H1 (cell line): ENCODE measurements at regions not wholly inside any gene's neighbourhood (a gene's known extent, or its start where the extent isn't known, plus 50 kb on each side); places are given as distances from the start of the nearest gene placed in this dataset.

Experiments
- ATF2 ChIP-seq: IDR thresholded peaks from 2 replicates; pipeline ENCODE4 v1.6.1; 2012; ENCODE audit warnings: low read length, inconsistent platforms
- BRCA1 ChIP-seq: IDR thresholded peaks from 2 replicates; pipeline ENCODE4 v1.6.1; 2012; ENCODE audit warnings: low read depth, low read length, improper control_type of control experiment
- CHD7 ChIP-seq: fragments of 300-600 bp; sonication (generic); IDR thresholded peaks from 2 replicates; pipeline ENCODE4 v1.7.1; 2012; ENCODE audit warnings: low read length, moderate library complexity, mild to moderate bottlenecking, inconsistent platforms; ENCODE audit not compliant: insufficient replicate concordance
- HDAC6 ChIP-seq: IDR thresholded peaks from one replicate; pipeline ENCODE4 v1.7.1; 2012; ENCODE audit warnings: low read depth, mild to moderate bottlenecking, inconsistent platforms, low read length, moderate library complexity
- JUND ChIP-seq: IDR thresholded peaks from 2 replicates; pipeline ENCODE4 v1.6.1; 2011; ENCODE audit warnings: mild to moderate bottlenecking, improper control_type of control experiment, low read length
- KDM5A ChIP-seq: fragments of 200-600 bp; IDR thresholded peaks from 2 replicates; pipeline ENCODE4 v1.7.1; 2012; ENCODE audit warnings: mild to moderate bottlenecking, low read length, inconsistent platforms, mixed read lengths
- MAFK ChIP-seq: IDR thresholded peaks from 2 replicates; pipeline ENCODE4 v1.6.1; 2012; ENCODE audit warnings: low read depth, mild to moderate bottlenecking, improper control_type of control experiment, low read length
- SP4 ChIP-seq: IDR thresholded peaks from 2 replicates; pipeline ENCODE4 v1.6.1; 2012; ENCODE audit warnings: low read length, inconsistent platforms
- USF2 ChIP-seq: IDR thresholded peaks from 2 replicates; pipeline ENCODE4 v1.6.1; 2011; ENCODE audit warnings: low read length, improper control_type of control experiment
- YY1 ChIP-seq: IDR thresholded peaks from 2 replicates; pipeline ENCODE4 v1.6.1; 2011; ENCODE audit warnings: low read depth, mild to moderate bottlenecking, low read length

GRCh38 chr12:87182696-87183233 lies 846.4 kb downstream of the C12orf50 start (continued):
- no peak for TF ChIP-seq CHD7
- no peak for TF ChIP-seq USF2
- TF ChIP-seq SP4 = no peak
- no peak for TF ChIP-seq BRCA1
- no peak for TF ChIP-seq YY1
- TF ChIP-seq KDM5A = no peak
- no peak for TF ChIP-seq ATF2
- no peak for TF ChIP-seq JUND
- TF ChIP-seq MAFK = no peak
- no peak for TF ChIP-seq HDAC6
